ENCODE measurements at regions not wholly inside any gene's neighbourhood (a gene's known extent, or its start where the extent isn't known, plus 50 kb on each side); places are given as distances from the start of the nearest gene placed in this dataset.

DNA sequence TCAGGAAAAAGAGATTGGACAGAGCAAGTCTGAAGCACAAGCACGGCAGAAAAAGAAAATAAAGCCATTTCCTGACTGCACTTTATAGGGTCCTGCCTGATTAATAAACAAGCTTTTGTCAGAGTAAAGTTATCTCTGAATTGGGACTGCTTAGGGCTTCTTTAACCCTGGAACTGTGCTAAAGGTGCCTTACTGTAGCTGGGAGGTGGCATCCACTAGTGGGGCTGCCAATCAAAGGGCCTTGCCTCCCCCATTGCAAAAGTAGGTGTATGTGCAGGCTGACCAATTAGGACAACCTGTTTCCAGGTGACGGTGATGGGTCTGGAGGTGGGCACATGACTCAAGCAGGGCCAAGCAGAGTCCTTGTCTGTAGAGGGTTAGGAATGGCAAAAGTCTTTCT, 57.4 kb upstream of the RAPH1 start:
- no peak for TF ChIP-seq TAF1 (IDR thresholded peaks at IDR 0.05; ENCODE audit: borderline replicate concordance, insufficient read depth, low read length)
- TF ChIP-seq, protein P1, sequence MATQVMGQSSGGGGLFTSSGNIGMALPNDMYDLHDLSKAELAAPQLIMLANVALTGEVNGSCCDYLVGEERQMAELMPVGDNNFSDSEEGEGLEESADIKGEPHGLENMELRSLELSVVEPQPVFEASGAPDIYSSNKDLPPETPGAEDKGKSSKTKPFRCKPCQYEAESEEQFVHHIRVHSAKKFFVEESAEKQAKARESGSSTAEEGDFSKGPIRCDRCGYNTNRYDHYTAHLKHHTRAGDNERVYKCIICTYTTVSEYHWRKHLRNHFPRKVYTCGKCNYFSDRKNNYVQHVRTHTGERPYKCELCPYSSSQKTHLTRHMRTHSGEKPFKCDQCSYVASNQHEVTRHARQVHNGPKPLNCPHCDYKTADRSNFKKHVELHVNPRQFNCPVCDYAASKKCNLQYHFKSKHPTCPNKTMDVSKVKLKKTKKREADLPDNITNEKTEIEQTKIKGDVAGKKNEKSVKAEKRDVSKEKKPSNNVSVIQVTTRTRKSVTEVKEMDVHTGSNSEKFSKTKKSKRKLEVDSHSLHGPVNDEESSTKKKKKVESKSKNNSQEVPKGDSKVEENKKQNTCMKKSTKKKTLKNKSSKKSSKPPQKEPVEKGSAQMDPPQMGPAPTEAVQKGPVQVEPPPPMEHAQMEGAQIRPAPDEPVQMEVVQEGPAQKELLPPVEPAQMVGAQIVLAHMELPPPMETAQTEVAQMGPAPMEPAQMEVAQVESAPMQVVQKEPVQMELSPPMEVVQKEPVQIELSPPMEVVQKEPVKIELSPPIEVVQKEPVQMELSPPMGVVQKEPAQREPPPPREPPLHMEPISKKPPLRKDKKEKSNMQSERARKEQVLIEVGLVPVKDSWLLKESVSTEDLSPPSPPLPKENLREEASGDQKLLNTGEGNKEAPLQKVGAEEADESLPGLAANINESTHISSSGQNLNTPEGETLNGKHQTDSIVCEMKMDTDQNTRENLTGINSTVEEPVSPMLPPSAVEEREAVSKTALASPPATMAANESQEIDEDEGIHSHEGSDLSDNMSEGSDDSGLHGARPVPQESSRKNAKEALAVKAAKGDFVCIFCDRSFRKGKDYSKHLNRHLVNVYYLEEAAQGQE (IDR thresholded peaks at IDR 0.05; ENCODE audit: insufficient read depth in 1 of 2, low read depth in 2 of 2, low read length in 2 of 2): no peak
- TF ChIP-seq POLR2AphosphoS5 (IDR thresholded peaks at IDR 0.05; ENCODE audit: low read depth, low read length): no peak
- no peak for TF ChIP-seq FOXP2 (optimal IDR thresholded peaks at IDR 0.05; ENCODE audit: borderline replicate concordance, extremely low read depth, extremely low read length, insufficient read depth)
- TF ChIP-seq SIN3A (IDR thresholded peaks at IDR 0.05; ENCODE audit: borderline replicate concordance, insufficient read depth, low read length): no peak

DNA sequence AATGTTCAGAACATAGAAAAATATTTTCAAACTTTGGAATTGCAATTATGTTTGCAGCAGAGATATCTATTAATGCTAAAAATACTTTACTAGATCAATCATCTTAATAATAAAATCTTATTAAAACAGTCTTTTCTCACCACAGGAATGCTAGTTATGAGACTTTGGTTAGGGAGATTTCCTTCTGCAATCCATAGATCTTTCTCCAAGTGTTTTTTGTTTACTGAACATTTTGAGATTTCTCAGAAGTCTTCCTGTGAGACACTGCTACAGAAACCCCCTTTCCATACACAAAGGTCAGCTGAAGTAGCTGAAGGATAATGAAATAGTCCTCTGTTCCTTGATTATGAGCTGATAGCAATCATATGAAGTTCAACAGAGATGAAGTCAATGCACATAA, 59.4 kb upstream of the RAPH1 start:
- TF ChIP-seq FOXP2 (optimal IDR thresholded peaks at IDR 0.05; ENCODE audit: borderline replicate concordance, extremely low read depth, extremely low read length, insufficient read depth) (no peak), SIN3A (IDR thresholded peaks at IDR 0.05; ENCODE audit: borderline replicate concordance, insufficient read depth, low read length) (no peak), TAF1 (IDR thresholded peaks at IDR 0.05; ENCODE audit: borderline replicate concordance, insufficient read depth, low read length) (no peak), POLR2AphosphoS5 (IDR thresholded peaks at IDR 0.05; ENCODE audit: low read depth, low read length) (no peak)
- TF ChIP-seq, protein P1 (IDR thresholded peaks at IDR 0.05; ENCODE audit: insufficient read depth in 1 of 2, low read depth in 2 of 2, low read length in 2 of 2): no peak

GRCh38 chr2:203596183-203596582, 61.1 kb upstream of the RAPH1 start:
- TF ChIP-seq TAF1 (IDR thresholded peaks at IDR 0.05; ENCODE audit: borderline replicate concordance, insufficient read depth, low read length) (no peak), FOXP2 (optimal IDR thresholded peaks at IDR 0.05; ENCODE audit: borderline replicate concordance, extremely low read depth, extremely low read length, insufficient read depth) (no peak), SIN3A (IDR thresholded peaks at IDR 0.05; ENCODE audit: borderline replicate concordance, insufficient read depth, low read length) (no peak)

DNA sequence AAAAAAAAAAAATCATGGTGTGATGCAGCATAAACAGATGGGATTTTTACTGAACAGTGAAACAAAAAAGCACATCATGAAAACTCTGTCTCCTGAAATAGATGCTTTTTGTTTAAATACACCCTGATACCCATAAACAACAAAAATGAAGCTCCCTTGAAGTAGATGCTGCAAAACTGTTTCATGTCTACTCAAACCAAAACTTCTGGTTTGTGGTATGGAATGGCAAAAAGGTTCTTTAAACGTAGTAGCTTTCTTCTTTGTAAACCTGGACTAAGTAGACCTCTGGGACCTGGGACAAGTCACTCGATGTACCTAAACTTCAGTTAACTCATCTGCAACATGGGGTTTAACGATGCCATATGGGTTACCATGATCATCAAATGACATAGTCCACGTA, 64.4 kb upstream of the RAPH1 start:
- TF ChIP-seq POLR2AphosphoS5 (IDR thresholded peaks at IDR 0.05; ENCODE audit: low read depth, low read length): no peak
- no peak for TF ChIP-seq SIN3A (IDR thresholded peaks at IDR 0.05; ENCODE audit: borderline replicate concordance, insufficient read depth, low read length)
- TF ChIP-seq FOXP2 (optimal IDR thresholded peaks at IDR 0.05; ENCODE audit: borderline replicate concordance, extremely low read depth, extremely low read length, insufficient read depth): no peak
- TF ChIP-seq, protein P1 (IDR thresholded peaks at IDR 0.05; ENCODE audit: insufficient read depth in 1 of 2, low read depth in 2 of 2, low read length in 2 of 2): no peak
- no peak for TF ChIP-seq TAF1 (IDR thresholded peaks at IDR 0.05; ENCODE audit: borderline replicate concordance, insufficient read depth, low read length)

GRCh38 chr2:203600286-203600685, 65.2 kb upstream of the RAPH1 start:
- TF ChIP-seq POLR2AphosphoS5 (IDR thresholded peaks at IDR 0.05; ENCODE audit: low read depth, low read length) (no peak), TAF1 (IDR thresholded peaks at IDR 0.05; ENCODE audit: borderline replicate concordance, insufficient read depth, low read length) (no peak), FOXP2 (optimal IDR thresholded peaks at IDR 0.05; ENCODE audit: borderline replicate concordance, extremely low read depth, extremely low read length, insufficient read depth) (no peak), SIN3A (IDR thresholded peaks at IDR 0.05; ENCODE audit: borderline replicate concordance, insufficient read depth, low read length) (no peak)
- TF ChIP-seq, protein P1 (IDR thresholded peaks at IDR 0.05; ENCODE audit: insufficient read depth in 1 of 2, low read depth in 2 of 2, low read length in 2 of 2): no peak
